ENCODE measurements at regions not wholly inside any gene's neighbourhood (a gene's known extent, or its start where the extent isn't known, plus 50 kb on each side); places are given as distances from the start of the nearest gene placed in this dataset.

GRCh38 chr5:163357636-163358035 lies 79.8 kb upstream of the CCNG1 start:
- no peak for DNase-seq (ENCODE audit: low read depth)

GRCh38 chr5:163360656-163361055 lies 76.7 kb upstream of the CCNG1 start:
- DNase-seq (ENCODE audit: low read depth) = no peak

- DNase-seq (ENCODE audit: low read depth) = no peak
These were observed 75.9 kb upstream of the CCNG1 start for GRCh38 chr5:163361450-163361849.

- no peak for DNase-seq (ENCODE audit: low read depth)
These were observed 74.5 kb upstream of the CCNG1 start for GRCh38 chr5:163362840-163363371.

- no peak for DNase-seq (ENCODE audit: low read depth)
These were observed 74.0 kb upstream of the CCNG1 start for GRCh38 chr5:163363389-163363788.

GRCh38 chr5:163366757-163367156 lies 70.6 kb upstream of the CCNG1 start:
- no peak for DNase-seq (ENCODE audit: low read depth)

- no peak for DNase-seq (ENCODE audit: low read depth)
These were observed 67.5 kb upstream of the CCNG1 start for GRCh38 chr5:163369776-163370385.

- no peak for DNase-seq (ENCODE audit: low read depth)
These were observed 63.8 kb upstream of the CCNG1 start for GRCh38 chr5:163373436-163374084.

- no peak for DNase-seq (ENCODE audit: low read depth)
These were observed 59.4 kb upstream of the CCNG1 start for GRCh38 chr5:163377982-163378381.

- DNase-seq (ENCODE audit: low read depth) = peak; percentile 70
These were observed 57.9 kb upstream of the CCNG1 start for GRCh38 chr5:163379298-163380155.

GRCh38 chr5:163381832-163382231 lies 55.6 kb upstream of the CCNG1 start:
- no peak for DNase-seq (ENCODE audit: low read depth)

- no peak for DNase-seq (ENCODE audit: low read depth)
These were observed 53.6 kb upstream of the CCNG1 start for GRCh38 chr5:163383754-163384153.

GRCh38 chr5:163384669-163385068 lies 52.7 kb upstream of the CCNG1 start:
- DNase-seq (ENCODE audit: low read depth) = no peak

- no peak for DNase-seq (ENCODE audit: low read depth)
These were observed 52.1 kb upstream of the CCNG1 start for GRCh38 chr5:163385271-163385670.

- DNase-seq (ENCODE audit: low read depth) = no peak
These were observed 51.6 kb upstream of the CCNG1 start for GRCh38 chr5:163385824-163386223.

GRCh38 chr5:163386352-163386751 lies 51.0 kb upstream of the CCNG1 start:
- DNase-seq (ENCODE audit: low read depth) = no peak

- no peak for DNase-seq (ENCODE audit: low read depth)
These were observed 49.6 kb upstream of the CCNG1 start for GRCh38 chr5:163387589-163388343.

Data from ELR (cell line).